ENCODE measurements at regions not wholly inside any gene's neighbourhood (a gene's known extent, or its start where the extent isn't known, plus 50 kb on each side); places are given as distances from the start of the nearest gene placed in this dataset.

DNA sequence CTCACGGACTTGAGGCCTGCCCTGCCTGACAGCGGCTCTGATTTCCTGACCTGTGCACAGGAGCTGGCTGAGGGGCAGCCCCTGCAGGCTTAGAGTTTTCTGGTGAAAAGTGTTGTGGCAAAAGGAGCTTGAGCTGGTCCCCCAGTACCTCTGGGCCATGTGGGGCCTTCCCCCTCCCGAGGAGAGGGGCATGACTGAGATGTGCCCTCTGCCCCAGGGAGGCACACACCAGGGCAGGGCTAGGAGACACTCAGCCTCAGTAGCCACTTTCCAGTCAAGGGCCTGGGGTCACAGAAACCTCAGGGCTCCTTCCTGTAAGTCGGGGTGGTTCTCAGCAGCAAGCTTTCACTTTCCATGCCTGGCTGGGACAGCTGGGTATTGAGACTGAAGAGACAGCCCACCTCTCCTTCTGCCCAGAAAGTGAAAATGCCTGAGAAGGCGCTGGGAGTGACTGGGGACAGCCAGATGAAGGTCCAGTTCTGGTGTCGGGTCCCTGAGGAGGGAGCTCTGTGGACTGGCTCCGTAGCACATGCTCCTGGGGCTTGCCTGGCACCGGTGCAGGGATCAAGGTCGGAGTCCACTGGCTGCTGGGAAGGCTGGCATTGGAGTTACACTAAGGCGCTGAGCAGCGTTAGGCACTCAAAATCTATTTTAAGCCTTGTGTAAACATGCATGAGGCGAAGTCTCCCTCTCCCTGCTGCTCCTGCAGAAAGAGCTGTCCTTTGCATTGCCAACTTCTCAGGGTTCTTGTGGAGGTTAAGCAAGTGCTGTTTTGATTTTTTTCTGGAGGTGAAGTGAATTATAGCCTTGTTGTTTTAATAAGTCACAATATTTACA lies 394.9 kb downstream of the GADD45G start:
- peak; percentile 18 for DNase-seq (ENCODE audit: low spot score)

DNA sequence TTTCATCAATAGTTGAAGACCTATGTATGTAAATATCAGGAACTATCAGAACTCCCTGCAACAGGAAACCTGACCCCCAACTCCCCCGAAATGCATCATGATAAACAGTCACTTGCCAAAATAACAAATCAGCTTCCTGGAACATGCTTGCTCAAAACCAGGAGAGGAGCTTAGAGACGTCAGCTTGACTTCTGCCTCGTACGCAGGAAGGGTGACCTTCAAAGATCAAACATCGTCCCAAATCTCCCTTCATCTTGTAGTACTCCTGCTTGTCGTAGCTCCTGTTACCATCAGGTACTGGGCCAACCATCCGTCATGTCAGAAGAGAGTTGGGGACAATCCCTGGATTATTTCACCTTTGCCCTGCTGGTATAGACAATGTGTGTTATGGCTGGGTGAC lies 396.1 kb downstream of the GADD45G start:
- DNase-seq (ENCODE audit: low spot score) = no peak

DNA sequence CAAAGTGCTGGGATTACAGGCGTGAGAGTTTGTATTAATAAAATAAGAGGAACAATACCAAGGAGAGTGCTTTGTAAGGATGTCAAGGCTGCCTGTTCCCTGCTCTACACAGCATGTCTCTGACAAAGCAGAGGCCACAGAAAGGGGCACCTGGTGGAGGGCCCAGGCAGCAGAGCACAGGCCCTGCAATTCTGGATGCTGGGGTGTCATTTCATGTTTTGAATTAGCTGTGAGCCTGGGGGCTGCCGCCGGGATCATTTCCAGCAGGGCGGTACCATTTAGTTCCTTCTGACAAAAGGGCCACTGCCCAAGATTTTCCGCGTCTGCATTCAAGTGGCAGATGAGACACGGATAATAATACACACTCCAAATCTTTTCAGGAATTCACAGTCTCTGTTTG lies 396.9 kb downstream of the GADD45G start:
- DNase-seq (ENCODE audit: low spot score) = no peak

DNA sequence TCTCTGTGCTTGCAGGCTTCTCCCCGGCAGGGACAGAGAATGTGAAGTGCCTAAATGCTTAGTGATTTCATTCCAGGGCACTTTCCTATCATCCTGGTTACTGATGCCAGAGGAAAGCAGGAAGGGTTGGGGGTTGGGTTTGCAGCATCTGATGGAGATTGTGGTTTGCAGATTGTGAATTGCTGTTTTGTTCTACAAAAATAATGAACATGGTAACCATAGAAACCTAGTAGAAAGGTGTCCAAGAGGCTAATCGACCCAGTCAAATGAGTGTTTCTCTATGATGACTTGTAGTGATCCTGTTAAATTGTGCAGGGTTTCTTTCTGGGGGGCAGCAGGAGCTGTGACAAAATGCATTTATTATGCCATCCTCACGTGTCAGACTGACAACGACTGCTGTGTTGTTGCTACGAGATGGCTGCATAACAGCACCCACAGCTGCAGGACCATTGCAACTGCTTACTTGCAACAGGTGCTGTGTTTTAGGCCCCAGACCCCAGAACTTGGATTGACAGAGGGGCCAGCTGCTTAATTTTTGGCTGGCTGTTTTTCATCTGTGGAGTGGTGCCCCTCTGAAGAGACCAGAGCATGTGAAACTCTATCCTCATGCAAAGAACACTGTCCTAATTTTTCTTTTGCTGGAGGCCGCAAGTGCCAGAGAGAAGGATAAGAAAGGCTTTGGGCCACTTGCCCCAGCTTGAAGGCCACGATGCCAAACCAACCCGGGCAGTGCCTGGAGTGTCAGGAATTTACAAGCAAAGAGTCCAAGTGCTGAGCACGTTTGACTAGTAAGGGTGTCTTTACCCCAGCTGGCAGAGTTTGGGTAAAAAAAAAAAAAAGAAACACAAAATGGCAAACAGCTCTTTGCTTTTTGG lies 397.8 kb downstream of the GADD45G start:
- DNase-seq (ENCODE audit: low spot score) = no peak

DNA sequence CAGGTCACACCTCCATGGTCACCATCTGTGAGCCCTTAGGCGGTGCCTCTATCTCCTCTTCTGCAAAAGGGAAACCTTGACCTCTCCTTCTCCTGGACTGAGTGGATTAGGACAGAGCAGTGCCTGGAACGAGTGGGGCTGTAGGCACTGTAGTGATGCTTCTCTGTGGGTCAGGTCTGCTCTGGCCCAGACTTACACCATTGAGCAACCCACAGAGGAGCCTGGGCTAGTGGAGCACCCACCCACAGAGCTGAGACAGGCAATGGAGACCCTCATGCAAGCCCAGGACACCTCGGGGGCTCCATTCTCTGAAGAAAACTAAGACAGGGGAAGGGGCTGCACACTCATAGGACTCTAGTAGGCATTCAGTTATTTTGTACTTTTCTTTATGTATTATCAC lies 400.6 kb downstream of the GADD45G start:
- no peak for DNase-seq (ENCODE audit: low spot score)

DNA sequence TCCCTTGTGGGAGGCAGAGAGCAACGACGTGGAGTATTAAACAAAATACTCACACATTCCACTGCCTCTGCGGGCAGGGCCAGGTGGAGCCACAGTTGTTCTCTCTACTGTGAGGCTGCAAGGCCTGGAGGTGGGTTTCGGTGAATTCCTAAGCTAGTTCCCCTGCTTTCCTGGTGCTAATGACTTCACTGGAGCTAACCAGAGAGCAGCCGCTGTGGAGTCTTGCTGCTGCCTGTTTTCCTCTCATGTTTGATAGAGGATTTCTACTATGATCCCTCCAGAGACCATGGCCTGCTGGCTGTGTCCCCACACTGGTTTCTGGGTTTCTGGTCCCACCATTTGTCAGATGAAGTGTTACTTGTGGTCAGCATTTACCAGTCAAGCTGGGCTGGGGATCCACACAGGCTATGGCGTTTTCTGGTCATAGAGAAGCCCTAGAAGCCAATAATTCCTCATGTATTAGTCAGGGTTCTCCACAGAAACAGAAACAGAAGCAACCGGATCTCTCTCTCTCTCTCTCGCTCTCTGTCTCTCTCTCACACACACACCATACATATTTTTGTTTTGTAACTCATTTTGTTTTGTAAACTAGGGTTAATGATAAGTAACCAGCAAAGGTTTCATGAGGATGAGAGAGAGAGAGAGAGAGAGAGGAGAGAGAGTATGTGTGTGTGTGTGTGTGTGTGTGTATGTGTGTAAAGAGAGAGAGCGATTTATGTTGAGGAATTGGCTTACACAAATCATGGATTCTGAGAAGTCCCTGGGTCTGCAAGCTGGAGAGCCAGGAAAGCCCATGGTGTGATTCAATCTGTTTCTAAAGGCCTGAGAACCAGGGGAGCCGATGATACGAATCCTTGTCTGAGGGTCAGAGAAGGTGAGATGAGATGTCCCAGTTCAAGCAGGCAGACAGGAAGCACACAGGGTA lies 403.0 kb downstream of the GADD45G start:
- DNase-seq (ENCODE audit: low spot score) = peak; percentile 52

DNA sequence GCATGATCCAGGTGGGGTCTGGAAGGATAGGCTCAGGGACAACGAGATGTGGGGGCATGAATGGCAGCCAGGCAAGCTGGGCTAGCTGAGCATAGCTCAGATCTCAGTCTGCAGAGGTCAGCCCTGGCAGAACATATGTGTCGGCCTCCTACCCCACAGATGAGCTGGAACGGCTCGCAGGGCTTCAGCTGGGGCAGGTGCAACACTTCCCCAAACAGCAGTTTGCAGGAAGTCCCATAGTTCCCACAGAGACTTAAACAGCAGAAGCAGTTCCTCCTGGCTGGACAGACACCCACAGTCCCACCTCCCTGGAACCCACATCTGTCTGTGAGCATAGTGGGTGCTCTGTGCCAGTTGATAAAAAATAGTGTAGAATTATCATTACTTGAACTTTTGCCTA lies 404.6 kb downstream of the GADD45G start:
- DNase-seq (ENCODE audit: low spot score) = no peak

DNA sequence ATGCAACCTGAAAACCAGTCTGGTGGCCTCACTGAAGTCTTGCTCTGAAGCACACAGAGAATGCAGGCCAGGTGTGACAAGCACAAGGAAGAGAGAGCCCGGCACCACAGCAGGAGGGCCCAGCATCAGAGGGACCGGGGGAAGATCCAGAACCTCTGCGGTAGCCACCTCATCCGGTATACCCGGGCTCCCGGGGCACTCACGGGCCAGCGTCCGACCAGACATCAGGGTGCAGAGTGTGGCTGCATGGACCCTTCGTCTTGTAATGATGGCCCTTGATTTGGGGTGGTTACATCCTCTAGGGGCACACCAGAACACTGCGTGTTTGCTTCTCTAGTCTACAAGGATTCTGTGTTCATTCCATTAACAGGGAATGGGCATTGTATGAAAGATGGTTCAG lies 406.0 kb downstream of the GADD45G start:
- no peak for DNase-seq (ENCODE audit: low spot score)

DNA sequence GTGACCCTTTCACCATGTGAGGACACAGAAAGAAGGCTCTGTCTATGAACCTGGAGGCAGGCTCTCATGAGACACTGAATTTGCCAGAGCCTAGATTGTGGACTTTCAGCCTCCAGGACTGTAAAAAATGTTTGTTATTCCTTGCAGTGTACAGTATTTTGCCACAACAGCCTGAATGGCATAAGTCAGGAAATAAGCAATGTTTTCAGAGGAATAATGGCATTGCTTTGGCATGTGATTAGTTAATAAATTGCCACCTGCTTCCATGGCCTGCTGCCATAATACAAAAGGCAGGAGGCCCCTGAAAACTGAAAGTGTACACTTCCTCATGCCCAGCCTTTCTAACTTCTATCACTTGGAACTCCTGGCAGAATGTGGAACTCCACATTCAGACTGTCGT lies 408.1 kb downstream of the GADD45G start:
- no peak for DNase-seq (ENCODE audit: low spot score)

DNA sequence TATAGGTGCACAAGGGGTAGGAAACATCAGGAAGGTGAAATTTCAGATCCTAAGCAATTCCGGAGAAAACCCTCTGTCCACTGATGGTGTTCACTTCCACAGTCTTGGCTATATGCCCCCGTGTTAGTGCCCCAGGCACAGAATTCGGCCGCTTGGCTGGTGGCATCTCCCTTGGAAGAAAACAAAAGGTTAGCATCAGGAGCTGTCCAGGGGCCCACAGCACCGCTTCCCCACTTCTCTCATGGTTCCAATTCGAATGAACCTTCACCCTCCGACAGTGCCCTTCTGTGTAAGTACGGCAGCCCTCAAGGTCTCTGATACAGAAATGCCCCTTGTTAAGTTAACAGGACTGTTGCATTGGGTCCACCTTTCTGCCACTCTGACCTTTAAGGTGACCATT lies 409.0 kb downstream of the GADD45G start:
- DNase-seq (ENCODE audit: low spot score) = no peak

DNA sequence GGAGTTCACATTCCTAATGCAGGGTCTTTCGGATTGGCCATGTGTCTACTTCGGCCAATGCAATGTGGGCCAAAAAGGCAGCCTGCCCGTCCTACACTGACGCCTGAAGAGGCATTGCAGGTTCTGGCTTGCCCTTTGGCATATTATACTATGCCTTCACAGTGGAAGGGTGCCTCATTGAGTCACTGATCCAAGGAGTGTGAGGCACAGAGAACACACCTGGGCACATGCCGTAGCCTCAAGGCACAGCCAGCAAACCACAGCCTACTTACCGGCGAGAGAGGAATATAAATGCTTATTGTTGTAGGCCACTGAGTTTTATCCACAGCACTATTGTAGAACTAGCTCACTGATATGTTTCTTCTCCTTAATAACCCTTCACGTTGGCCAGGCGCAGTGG lies 409.6 kb downstream of the GADD45G start:
- no peak for DNase-seq (ENCODE audit: low spot score)

DNA sequence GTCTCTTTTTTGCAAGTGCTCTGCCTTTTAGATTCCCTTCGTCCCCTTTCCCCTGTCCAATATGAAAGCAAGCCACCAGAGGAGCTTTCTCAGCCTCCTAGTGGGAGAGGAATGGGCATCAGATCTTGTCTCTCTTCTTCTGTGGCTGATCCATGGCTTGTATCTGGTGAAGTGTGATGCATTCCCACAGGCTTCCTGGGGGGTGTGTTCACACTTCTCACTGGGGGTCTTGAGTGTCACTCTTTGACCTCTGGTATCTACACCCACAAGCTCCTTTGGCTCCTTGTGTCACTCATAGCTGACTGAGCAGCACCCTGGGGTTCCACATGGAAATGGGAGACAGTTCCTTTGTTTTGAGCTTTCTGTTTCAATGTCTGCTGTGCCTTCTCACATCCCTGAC lies 411.5 kb downstream of the GADD45G start:
- DNase-seq (ENCODE audit: low spot score) = no peak

DNA sequence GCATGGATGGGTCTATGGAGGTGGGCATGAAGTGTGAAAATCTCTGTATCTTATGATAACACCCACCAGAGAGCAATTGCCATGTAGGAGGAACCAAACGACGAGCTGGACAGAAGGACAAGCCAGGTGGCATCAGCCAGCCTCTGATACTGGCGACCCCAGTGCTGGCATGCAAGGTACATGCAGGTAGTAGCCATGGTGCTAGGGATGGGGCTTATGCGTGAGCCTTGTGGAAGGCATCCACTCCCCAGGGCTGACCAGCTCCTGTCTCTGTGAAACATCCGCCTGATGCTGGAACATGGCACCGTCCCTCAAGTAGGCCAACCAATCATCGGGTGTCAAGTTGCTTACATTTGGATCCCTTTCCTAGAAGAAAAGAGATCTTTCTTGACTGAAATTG lies 412.9 kb downstream of the GADD45G start:
- no peak for DNase-seq (ENCODE audit: low spot score)

DNA sequence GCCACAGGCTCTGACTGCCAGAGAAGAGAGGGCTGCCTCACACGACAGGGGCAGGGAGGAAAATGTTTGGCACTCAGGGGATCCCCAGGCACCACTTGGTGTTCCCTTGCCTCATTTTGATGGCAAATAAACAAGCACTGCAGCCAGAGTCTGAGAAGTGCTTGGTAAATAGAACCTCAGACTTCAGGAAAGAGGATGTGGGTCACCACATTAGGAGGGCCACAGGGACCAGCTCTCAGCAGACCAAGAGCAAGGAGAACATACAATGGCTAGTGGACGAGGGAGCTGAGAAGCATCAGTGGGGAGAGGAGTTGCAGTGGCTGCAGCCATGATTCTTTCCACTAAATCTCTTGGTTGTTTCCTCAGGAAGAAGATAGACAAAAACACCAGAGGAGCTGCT lies 413.9 kb downstream of the GADD45G start:
- DNase-seq (ENCODE audit: low spot score) = no peak

DNA sequence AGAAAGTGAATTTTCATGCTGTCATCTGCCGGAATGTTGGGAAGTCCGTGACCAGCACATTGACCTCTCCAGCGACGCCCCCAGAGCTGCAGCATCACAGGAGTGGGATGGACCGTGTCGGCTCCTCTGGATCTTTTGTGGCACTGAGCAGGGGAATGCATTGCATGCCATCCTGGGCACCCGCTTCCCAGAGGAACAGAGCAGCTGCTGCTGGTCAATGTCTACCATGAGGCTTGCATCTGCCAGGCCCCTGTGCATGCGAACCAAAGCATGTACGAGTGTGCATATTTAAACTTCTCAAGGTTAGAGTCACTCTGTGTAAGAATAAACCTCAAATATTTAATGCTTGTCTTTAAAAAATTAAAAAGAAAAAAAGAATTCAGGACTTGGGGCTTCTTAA lies 414.8 kb downstream of the GADD45G start:
- DNase-seq (ENCODE audit: low spot score) = no peak

DNA sequence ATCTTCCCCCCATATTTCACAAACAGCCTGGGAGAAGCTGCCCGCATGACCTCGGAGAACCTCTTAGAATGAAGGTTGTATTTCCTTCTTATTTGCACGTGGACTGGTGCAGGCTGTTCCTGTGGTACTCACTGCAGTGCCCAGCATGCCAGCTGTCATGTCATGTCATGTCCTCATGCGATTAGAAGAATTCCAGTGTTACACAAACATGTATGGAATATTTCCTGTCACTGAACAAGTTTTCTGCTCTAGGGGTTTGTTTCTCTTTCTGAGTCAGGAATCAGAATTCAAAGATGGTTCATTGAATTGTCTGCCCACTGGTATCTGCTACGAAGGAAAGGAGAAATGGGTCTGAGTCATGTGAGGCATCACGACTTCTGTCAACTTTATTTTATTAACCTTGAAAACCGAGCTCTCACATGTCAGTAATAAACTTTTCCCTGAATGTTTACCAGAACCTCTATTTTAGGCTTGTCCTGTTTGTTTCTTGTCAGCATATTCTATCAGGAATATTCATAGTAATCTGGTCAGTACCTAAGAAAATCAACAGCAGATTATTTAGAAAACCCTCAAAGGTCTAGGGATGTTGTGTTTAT lies 415.6 kb downstream of the GADD45G start:
- DNase-seq (ENCODE audit: low spot score) = no peak

DNA sequence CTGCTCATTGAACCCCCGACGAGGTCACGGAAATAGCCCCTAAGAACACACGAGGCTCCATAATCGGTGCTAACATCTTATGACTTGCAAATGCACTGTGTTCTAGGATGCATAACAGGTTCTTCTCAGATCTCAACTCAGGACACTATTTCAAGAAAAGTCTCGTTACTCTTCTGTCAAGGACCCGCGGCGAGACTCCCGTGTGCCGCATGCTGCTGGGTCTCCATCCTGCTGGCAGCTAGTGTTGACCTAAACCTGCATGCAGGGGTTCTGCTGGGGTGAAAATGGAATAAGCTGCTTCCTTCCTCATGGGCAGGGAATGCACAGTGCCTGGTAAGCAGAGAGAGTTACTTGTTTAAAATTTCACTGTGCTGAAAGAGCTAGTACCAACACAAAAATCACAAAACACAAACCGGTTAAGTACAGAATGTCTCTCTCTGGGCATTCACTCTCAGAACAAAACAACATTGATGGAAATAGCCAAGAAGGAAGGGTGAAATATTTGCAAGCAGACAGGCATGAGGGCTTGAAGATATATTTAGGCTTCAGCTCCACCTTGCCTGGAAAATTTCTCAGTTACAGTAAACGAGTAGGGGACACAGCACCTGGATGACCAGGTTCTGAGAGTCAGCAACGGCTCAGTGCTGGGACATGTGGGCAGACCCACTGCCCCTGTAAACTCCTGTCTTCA lies 416.5 kb downstream of the GADD45G start:
- no peak for DNase-seq (ENCODE audit: low spot score)

DNA sequence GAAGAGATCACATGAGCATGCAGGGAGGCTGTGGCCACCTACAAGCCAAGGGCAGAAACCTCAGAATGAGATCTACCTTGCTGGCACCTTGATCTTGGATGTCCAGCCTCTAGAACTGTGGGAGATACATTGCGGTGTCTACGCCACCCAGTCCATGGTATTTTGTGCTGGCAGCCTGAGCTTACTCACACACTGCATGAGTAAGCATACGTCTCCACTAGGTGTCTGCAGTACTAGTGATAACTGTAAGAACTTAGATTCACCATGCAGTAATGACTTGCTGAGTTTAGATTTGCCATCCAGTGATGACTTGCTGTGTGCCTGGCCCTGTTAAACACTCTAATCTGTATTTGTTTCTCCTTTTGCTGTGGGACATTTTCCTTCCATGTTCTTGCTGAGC lies 417.7 kb downstream of the GADD45G start:
- peak; percentile 25 for DNase-seq (ENCODE audit: low spot score)

DNA sequence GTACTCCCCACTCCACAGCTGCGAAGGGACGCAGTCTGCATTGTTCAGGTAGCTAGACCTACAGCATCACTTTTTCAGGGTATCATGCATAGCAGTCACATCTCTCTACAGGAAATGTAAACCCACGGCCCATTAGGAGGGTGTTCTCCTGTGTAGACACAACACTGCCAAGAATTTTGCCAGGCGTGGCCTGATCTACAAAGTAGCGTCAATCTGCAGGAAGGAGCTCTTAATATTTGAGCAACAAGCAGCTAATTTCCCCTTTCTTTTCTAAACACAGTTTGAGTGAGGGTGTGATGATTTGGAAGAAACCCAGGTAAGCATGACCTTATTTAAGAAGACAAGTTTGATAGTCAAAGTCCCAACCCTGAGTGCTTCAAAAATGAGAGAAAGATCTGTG lies 419.0 kb downstream of the GADD45G start:
- no peak for DNase-seq (ENCODE audit: low spot score)

DNA sequence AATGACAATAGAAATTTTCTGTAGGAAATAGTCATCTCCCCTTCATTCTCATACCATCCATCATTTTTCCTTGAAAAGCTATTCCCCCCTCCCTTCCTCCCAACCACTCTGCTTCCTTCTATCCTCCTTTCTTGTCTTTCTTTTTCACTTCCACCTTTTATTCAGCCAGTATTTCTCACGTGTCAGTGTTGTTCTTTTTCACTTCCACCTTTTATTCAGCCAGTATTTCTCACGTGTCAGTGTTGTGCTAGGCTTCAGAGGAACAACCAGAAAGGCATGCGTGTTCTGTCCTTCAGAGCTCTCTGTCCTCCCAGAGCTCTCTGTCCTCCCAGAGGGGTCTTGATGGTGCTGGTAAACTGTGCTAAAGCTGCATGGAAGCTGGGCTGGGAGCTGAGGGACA lies 419.6 kb downstream of the GADD45G start:
- no peak for DNase-seq (ENCODE audit: low spot score)

DNA sequence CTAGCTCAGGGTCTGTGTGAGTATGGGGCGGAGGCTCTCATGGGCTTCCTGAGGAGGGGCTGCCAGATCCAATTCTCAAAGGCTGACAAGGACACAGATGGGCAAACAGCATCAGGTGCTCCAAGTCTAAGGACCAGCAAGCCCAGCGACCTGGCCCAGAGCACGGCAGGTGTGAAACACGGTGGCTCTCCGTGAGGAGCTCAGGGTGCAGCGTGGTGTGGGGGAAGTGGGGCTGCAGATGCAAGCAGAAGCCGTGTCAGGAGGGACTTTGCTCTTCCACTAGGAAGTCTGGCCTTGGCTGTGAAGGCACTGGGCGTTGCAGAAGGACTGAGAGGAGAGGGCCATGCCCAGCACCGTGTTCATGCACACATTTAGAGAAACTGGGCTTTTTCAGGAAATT lies 420.0 kb downstream of the GADD45G start:
- DNase-seq (ENCODE audit: low spot score) = no peak
